SK-N-SH (cell line): ENCODE measurements at regions not wholly inside any gene's neighbourhood (a gene's known extent, or its start where the extent isn't known, plus 50 kb on each side); places are given as distances from the start of the nearest gene placed in this dataset.

ENCODE experiments used
- CTCF ChIP-seq: fragments of 200-600 bp; sonication (generic); IDR thresholded peaks from 2 replicates; pipeline ENCODE4 v1.6.1; 2017; ENCODE audit warnings: antibody characterized with exemption, mild to moderate bottlenecking, moderate library complexity
- EP300 ChIP-seq, 2 experiments: IDR thresholded peaks; 2 replicates each; pipeline versions ENCODE4 v1.4.0 to v1.6.1; 2012; ENCODE audit warnings: borderline replicate concordance in 1 of 2, low read depth in 1 of 2, low read length in 1 of 2
- FOXJ3 ChIP-seq: sonication (generic); formaldehyde crosslinking; IDR thresholded peaks from 2 replicates; pipeline ENCODE4 v1.5.1; 2020; ENCODE audit warnings: mild to moderate bottlenecking, missing genetic modification reagents
- IRF3 ChIP-seq: fragments of 150-350 bp; IDR thresholded peaks from 2 replicates; pipeline ENCODE4 v1.6.1; 2016; ENCODE audit warnings: mild to moderate bottlenecking, low read depth, low read length
- MAX ChIP-seq: IDR thresholded peaks from 2 replicates; pipeline ENCODE4 v1.4.0; 2012; ENCODE audit warnings: low read depth
- MXI1 ChIP-seq: IDR thresholded peaks from 2 replicates; pipeline ENCODE4 v1.6.1; 2012; ENCODE audit warnings: mild to moderate bottlenecking, low read depth, low read length, improper control_type of control experiment
- POLR2AphosphoS5 ChIP-seq: IDR thresholded peaks from 2 replicates; pipeline ENCODE4 v1.6.1; 2012; ENCODE audit warnings: low read depth, low read length
- RAD21 ChIP-seq: IDR thresholded peaks from 2 replicates; pipeline ENCODE4 v1.6.1; 2012; ENCODE audit warnings: mild to moderate bottlenecking, low read length
- REST ChIP-seq: IDR thresholded peaks from 2 replicates; pipeline ENCODE4 v1.6.1; 2012; ENCODE audit warnings: mild to moderate bottlenecking, low read depth, low read length, moderate library complexity
- RFX5 ChIP-seq: IDR thresholded peaks from 2 replicates; pipeline ENCODE4 v1.6.1; 2012; ENCODE audit warnings: mild to moderate bottlenecking, improper control_type of control experiment, low read length
- TCF12 ChIP-seq: IDR thresholded peaks from 2 replicates; pipeline ENCODE4 v1.4.0; 2012
- TEAD4 ChIP-seq: IDR thresholded peaks from 2 replicates; pipeline ENCODE4 v1.4.0; 2012; ENCODE audit warnings: mild to moderate bottlenecking, borderline replicate concordance; ENCODE audit not compliant: insufficient read depth
- USF1 ChIP-seq: IDR thresholded peaks from 2 replicates; pipeline ENCODE4 v1.4.0; 2012; ENCODE audit warnings: low read depth, borderline replicate concordance
- USF2 ChIP-seq: fragments of 150-350 bp; IDR thresholded peaks from 2 replicates; pipeline ENCODE4 v1.6.1; 2017; ENCODE audit warnings: antibody characterized with exemption, low read length, low read depth, borderline replicate concordance

GRCh38 chr14:88095791-88096190 lies 90.9 kb downstream of the GPR65 start:
- TF ChIP-seq POLR2AphosphoS5 (no peak), REST (no peak), MAX (no peak), TEAD4 (no peak), CTCF (no peak), USF2 (no peak), FOXJ3 (CRISPR knock-in tag) (no peak), EP300 (IDR thresholded peaks at IDR 0.05; ENCODE audit: borderline replicate concordance in 1 of 2, low read depth in 1 of 2, low read length in 1 of 2) (no peak), RAD21 (no peak), USF1 (no peak), IRF3 (no peak), TCF12 (no peak), MXI1 (no peak), RFX5 (no peak)
